ENCODE measurements at regions not wholly inside any gene's neighbourhood (a gene's known extent, or its start where the extent isn't known, plus 50 kb on each side); places are given as distances from the start of the nearest gene placed in this dataset.

- Histone ChIP-seq H3K27me3 (no peaks in the 10 kb centered on the region), H3K4me3 (no peak overlapping the region), H3K9me3 (no peaks in the 10 kb centered on the region), H3K27ac (no peak overlapping the region), H3K4me1 (no peaks in the 10 kb centered on the region), H3K36me3 (no peaks in the 10 kb centered on the region)
- no peak for TF ChIP-seq POLR2AphosphoS5 (IDR thresholded peaks at IDR 0.05)
- TF ChIP-seq POLR2A (IDR thresholded peaks at IDR 0.05) = no peak
- TF ChIP-seq, protein P1, sequence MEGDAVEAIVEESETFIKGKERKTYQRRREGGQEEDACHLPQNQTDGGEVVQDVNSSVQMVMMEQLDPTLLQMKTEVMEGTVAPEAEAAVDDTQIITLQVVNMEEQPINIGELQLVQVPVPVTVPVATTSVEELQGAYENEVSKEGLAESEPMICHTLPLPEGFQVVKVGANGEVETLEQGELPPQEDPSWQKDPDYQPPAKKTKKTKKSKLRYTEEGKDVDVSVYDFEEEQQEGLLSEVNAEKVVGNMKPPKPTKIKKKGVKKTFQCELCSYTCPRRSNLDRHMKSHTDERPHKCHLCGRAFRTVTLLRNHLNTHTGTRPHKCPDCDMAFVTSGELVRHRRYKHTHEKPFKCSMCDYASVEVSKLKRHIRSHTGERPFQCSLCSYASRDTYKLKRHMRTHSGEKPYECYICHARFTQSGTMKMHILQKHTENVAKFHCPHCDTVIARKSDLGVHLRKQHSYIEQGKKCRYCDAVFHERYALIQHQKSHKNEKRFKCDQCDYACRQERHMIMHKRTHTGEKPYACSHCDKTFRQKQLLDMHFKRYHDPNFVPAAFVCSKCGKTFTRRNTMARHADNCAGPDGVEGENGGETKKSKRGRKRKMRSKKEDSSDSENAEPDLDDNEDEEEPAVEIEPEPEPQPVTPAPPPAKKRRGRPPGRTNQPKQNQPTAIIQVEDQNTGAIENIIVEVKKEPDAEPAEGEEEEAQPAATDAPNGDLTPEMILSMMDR (IDR thresholded peaks at IDR 0.05) = no peak
- intact Hi-C loops (cut with DNase I; ENCODE audit: low total_unique reads) = no loop called here
- no peak for DNase-seq (ENCODE audit: low spot score in 2 of 2)
These were observed 332.1 kb downstream of the DIRAS2 start for GRCh38 chr9:90310521-90310876.

- H3K36me3 ChIP-seq = no peaks in the 10 kb centered on the region
- H3K4me3 ChIP-seq = no peak overlapping the region
- H3K4me1 ChIP-seq = no peaks in the 10 kb centered on the region
- no peak for DNase-seq (ENCODE audit: low spot score in 2 of 2)
- H3K27ac ChIP-seq = no peak overlapping the region
- TF ChIP-seq POLR2A (IDR thresholded peaks at IDR 0.05) (no peak), POLR2AphosphoS5 (IDR thresholded peaks at IDR 0.05) (no peak)
- TF ChIP-seq, protein P1 (IDR thresholded peaks at IDR 0.05) = no peak
- no peaks in the 10 kb centered on the region for H3K9me3 ChIP-seq
- intact Hi-C loops (cut with DNase I; ENCODE audit: low total_unique reads) = loop anchor here (1.0 kb wide), 1 partner anchor 14 kb away; no protein-coding TSS in a partner anchor
- no peaks in the 10 kb centered on the region for H3K27me3 ChIP-seq
These were observed 330.8 kb downstream of the DIRAS2 start for GRCh38 chr9:90311811-90312210.

GRCh38 chr9:90322296-90322695, 320.3 kb downstream of the DIRAS2 start:
- TF ChIP-seq, protein P1 (IDR thresholded peaks at IDR 0.05) = no peak
- TF ChIP-seq POLR2A (IDR thresholded peaks at IDR 0.05) = no peak
- no peak for TF ChIP-seq POLR2AphosphoS5 (IDR thresholded peaks at IDR 0.05)
- no peaks in the 10 kb centered on the region for H3K36me3 ChIP-seq
- no peak for DNase-seq (ENCODE audit: low spot score in 2 of 2)
- no peak overlapping the region for H3K27ac ChIP-seq
- intact Hi-C loops (cut with DNase I; ENCODE audit: low total_unique reads) = no loop called here
- H3K4me3 ChIP-seq = no peak overlapping the region
- H3K4me1 ChIP-seq = no peaks in the 10 kb centered on the region
- peaks cover 0 to 3% of the 10 kb centered on the region in 2 donors for H3K27me3 ChIP-seq
- no peaks in the 10 kb centered on the region for H3K9me3 ChIP-seq

DNA sequence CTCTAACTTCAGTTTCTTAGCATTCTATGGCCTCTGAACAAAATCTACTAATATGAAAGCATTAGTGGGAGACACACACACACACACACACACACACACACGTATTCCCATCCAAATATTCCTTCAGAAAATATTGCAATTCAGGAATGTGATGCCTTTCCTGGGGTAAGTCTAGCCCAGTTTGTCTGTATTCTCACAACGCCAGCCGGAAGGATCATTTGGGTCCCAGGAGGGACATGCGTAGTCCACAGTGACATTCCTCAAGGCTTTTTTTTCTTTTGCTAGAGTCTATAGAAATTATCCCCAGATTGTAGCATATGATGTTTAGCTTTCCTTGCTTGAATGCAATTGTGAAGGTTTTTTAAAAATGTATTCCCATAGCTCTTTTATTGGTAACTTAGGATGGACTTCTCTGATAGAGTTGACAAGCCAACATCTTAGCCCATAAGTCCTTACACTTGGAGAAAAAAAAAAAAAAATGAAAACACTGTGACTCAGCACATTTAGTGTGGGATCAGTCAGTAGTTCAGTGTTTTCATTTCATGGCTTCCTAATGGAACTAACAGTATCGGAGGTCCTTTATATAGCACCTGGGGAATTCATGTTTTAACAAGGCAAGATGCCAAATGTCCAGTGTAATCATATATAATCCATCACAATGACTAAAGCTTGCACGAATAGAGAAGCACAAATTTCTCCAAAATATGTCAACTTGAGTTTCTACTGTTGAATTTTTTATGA, 316.5 kb downstream of the DIRAS2 start:
- intact Hi-C loops (cut with DNase I; ENCODE audit: low total_unique reads) = loop anchor here (1.0 to 5.0 kb wide), 2 partner anchors 15 to 291 kb away; no protein-coding TSS in a partner anchor
- Histone ChIP-seq H3K27ac (no peak overlapping the region), H3K27me3 (no peaks in the 10 kb centered on the region), H3K4me3 (no peak overlapping the region), H3K9me3 (no peaks in the 10 kb centered on the region), H3K36me3 (no peaks in the 10 kb centered on the region), H3K4me1 (no peaks in the 10 kb centered on the region)
- TF ChIP-seq POLR2A (IDR thresholded peaks at IDR 0.05) (no peak), POLR2AphosphoS5 (IDR thresholded peaks at IDR 0.05) (no peak)
- TF ChIP-seq, protein P1 (IDR thresholded peaks at IDR 0.05) = no peak
- no peak for DNase-seq (ENCODE audit: low spot score in 2 of 2)

DNA sequence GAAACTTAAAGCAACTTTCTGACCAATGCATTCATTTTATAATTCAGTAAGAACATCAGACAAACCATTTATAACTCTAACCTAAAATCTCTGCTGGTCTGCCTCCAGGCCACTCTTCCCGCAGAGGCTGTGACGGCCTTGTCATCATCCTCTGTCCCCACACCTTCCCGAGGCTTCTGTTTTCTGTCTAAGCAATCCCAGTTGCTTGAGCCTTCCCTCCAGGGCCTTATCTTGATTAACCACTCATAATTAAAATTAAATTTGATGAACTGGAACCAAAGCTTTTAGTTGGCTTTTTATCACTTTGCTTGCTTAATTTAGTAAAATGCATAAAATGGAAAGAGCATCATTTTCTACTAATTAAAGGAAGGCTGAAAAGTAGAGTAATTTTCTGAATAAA, 312.4 kb downstream of the DIRAS2 start:
- H3K9me3 ChIP-seq = no peaks in the 10 kb centered on the region
- H3K36me3 ChIP-seq = no peaks in the 10 kb centered on the region
- TF ChIP-seq POLR2AphosphoS5 (IDR thresholded peaks at IDR 0.05) = no peak
- TF ChIP-seq, protein P1 (IDR thresholded peaks at IDR 0.05) = no peak
- TF ChIP-seq POLR2A (IDR thresholded peaks at IDR 0.05) = no peak
- intact Hi-C loops (cut with DNase I; ENCODE audit: low total_unique reads) = no loop called here
- H3K27ac ChIP-seq = no peak overlapping the region
- H3K4me3 ChIP-seq = no peak overlapping the region
- H3K27me3 ChIP-seq = no peaks in the 10 kb centered on the region
- H3K4me1 ChIP-seq = no peaks in the 10 kb centered on the region
- no peak for DNase-seq (ENCODE audit: low spot score in 2 of 2)

Data from breast epithelium (tissue), 4 donors.